AG08395 (cell line): ENCODE measurements at regions not wholly inside any gene's neighbourhood (a gene's known extent, or its start where the extent isn't known, plus 50 kb on each side); places are given as distances from the start of the nearest gene placed in this dataset.

Source experiments
- DNase-seq: peaks from one replicate; pipeline ENCODE4 v3.0.0; 2012; ENCODE audit warnings: mixed read lengths, low spot score

GRCh38 chr2:57881998-57882888, 164.4 kb upstream of the VRK2 start:
- DNase-seq = peak; percentile 62

GRCh38 chr2:57882895-57883515, 163.6 kb upstream of the VRK2 start:
- no peak for DNase-seq

GRCh38 chr2:57884281-57884680, 162.3 kb upstream of the VRK2 start:
- DNase-seq = no peak

GRCh38 chr2:57885742-57886141, 160.9 kb upstream of the VRK2 start:
- no peak for DNase-seq

- DNase-seq = no peak
Measured at GRCh38 chr2:57886161-57886786, 160.3 kb upstream of the VRK2 start.

GRCh38 chr2:57888463-57888862, 158.1 kb upstream of the VRK2 start:
- no peak for DNase-seq

- peak; percentile 50 for DNase-seq
Measured at GRCh38 chr2:57890464-57890863, 156.1 kb upstream of the VRK2 start.

- DNase-seq = peak; percentile 4
Measured at GRCh38 chr2:57891086-57891712, 155.4 kb upstream of the VRK2 start.

GRCh38 chr2:57892920-57893319, 153.7 kb upstream of the VRK2 start:
- DNase-seq = no peak

- DNase-seq = no peak
Measured at GRCh38 chr2:57893347-57893746, 153.3 kb upstream of the VRK2 start.

- no peak for DNase-seq
Measured at GRCh38 chr2:57893786-57894185, 152.8 kb upstream of the VRK2 start.

GRCh38 chr2:57894381-57894780, 152.2 kb upstream of the VRK2 start:
- no peak for DNase-seq

GRCh38 chr2:57897920-57898319, 148.7 kb upstream of the VRK2 start:
- no peak for DNase-seq

GRCh38 chr2:57899898-57900297, 146.7 kb upstream of the VRK2 start:
- DNase-seq = no peak

GRCh38 chr2:57902578-57902977, 144.0 kb upstream of the VRK2 start:
- no peak for DNase-seq

- DNase-seq = peak; percentile 72
Measured at GRCh38 chr2:57906152-57906732, 140.4 kb upstream of the VRK2 start.

GRCh38 chr2:57907411-57907810, 139.2 kb upstream of the VRK2 start:
- DNase-seq = no peak

- DNase-seq = no peak
Measured at GRCh38 chr2:57908736-57909161, 137.9 kb upstream of the VRK2 start.

GRCh38 chr2:57918126-57918525, 128.5 kb upstream of the VRK2 start:
- DNase-seq = no peak

GRCh38 chr2:57920342-57920939, 126.2 kb upstream of the VRK2 start:
- no peak for DNase-seq

GRCh38 chr2:57934659-57935058, 111.9 kb upstream of the VRK2 start:
- no peak for DNase-seq

- no peak for DNase-seq
Measured at GRCh38 chr2:57936216-57936615, 110.4 kb upstream of the VRK2 start.
